ENCODE measurements at regions not wholly inside any gene's neighbourhood (a gene's known extent, or its start where the extent isn't known, plus 50 kb on each side); places are given as distances from the start of the nearest gene placed in this dataset.

DNA sequence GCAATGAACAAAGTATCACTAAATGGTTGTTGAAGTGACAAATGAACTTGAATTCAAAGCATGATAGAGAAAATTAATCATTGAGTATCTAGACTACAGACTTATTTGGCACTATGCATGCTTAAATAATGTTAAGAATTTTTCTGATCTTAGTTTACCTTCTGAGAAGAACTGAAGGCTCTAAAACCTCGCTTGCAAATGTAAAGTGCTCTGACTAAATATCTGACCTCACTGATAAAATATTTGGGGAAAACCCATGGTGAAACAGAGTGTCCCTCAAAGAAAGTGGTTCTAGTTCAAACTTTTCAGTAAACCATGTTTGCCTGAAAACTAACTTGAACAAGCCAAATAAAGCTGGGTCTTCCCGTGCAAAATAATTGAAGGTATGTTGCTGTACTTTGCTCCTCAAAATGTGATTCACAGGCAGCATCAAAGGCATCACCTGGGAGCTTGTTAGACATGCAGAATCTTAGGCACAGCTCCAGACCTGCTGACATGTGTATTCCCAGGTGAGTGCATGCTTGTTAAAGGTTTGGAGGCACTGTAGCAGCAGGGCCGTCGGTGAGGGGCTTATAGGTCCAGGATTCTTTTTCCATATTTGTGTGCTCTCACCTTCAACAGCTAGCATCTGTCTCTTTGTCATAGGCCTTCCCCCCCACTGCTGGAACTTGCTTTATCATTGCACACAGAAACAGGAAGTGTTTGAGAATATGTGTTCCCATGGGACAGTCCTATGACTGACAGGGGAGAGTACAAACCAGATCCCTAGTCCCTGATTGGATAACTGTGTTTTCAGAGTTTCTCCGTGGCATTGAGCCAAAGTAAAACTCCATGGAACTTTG lies 524.2 kb upstream of the LMCD1 start:
- DNase-seq (no peak), ATAC-seq (peak; percentile 52)
- no peak overlapping the region for H3K4me3 ChIP-seq
- no peaks in the 10 kb centered on the region for H3K4me1 ChIP-seq
- H3K9me3 ChIP-seq = no peaks in the 10 kb centered on the region
- TF ChIP-seq CTCF (IDR thresholded peaks at IDR 0.05) = no peak
- H3K36me3 ChIP-seq = no peaks in the 10 kb centered on the region
- no peak overlapping the region for H3K27ac ChIP-seq
- H3K27me3 ChIP-seq = no peaks in the 10 kb centered on the region
- intact Hi-C loops (cut with DNase I) = no loop called here

- H3K9me3 ChIP-seq = no peaks in the 10 kb centered on the region
- DNase-seq (no peak), ATAC-seq (peak; percentile 38)
- TF ChIP-seq CTCF (IDR thresholded peaks at IDR 0.05) = no peak
- no peaks in the 10 kb centered on the region for H3K4me1 ChIP-seq
- no peaks in the 10 kb centered on the region for H3K27me3 ChIP-seq
- H3K4me3 ChIP-seq = no peak overlapping the region
- intact Hi-C loops (cut with DNase I) = no loop called here
- no peak overlapping the region for H3K27ac ChIP-seq
- H3K36me3 ChIP-seq = no peaks in the 10 kb centered on the region
Measured at GRCh38 chr3:7978087-7978422, 523.6 kb upstream of the LMCD1 start.

DNA sequence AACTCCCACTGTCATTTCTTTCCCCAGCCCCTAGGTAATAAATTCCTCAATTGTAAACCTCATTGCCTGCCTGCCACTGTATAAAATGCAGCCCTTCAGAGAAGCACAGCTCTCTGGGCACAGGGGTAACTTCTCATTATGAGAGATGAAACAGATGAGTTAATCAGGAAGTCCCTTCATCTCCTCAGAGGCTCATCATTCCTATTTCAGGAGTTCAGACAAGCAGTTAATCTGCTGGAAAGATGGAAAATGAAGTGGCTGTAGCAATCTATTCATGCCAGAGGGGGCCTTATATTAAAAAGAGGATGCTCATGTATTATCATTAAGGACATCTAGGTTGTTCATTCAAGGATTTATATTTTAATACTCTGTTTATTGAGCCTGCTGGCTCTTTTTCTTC lies 519.5 kb upstream of the LMCD1 start:
- TF ChIP-seq CTCF (IDR thresholded peaks at IDR 0.05) = no peak
- intact Hi-C loops (cut with DNase I) = no loop called here

DNA sequence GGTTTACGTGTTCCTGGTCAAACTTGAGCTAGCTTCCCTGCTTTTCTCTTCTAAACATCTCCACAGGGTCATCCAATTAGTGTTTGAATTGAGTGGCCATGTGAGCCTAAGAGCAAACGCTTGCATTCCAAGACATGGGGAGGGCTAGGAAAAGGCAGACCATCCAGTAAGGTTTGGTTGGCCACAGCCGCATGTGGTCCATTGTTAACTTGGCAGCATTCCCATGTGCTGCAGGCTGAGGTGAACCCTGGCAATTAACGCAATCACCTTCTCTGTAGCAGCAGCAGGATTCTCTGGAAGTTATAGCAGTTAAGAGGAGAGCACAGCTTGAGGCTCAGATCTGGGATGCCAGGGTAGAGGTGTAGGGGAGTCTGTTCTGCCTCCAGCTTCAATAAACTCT lies 502.2 kb upstream of the LMCD1 start:
- Histone ChIP-seq H3K9me3 (no peaks in the 10 kb centered on the region), H3K27me3 (no peaks in the 10 kb centered on the region), H3K4me1 (no peaks in the 10 kb centered on the region), H3K4me3 (no peak overlapping the region), H3K27ac (no peak overlapping the region), H3K36me3 (no peaks in the 10 kb centered on the region)
- intact Hi-C loops (cut with DNase I) = no loop called here
- ATAC-seq = no peak
- DNase-seq = no peak
- no peak for TF ChIP-seq CTCF (IDR thresholded peaks at IDR 0.05)

More for the DNA sequence above, 519.5 kb upstream of the LMCD1 start:
- ATAC-seq = no peak
- no peak for DNase-seq
- Histone ChIP-seq H3K36me3 (no peaks in the 10 kb centered on the region), H3K4me1 (no peaks in the 10 kb centered on the region), H3K27me3 (no peaks in the 10 kb centered on the region), H3K27ac (no peak overlapping the region), H3K9me3 (no peaks in the 10 kb centered on the region), H3K4me3 (no peak overlapping the region)

GRCh38 chr3:8001307-8001706 lies 500.3 kb upstream of the LMCD1 start:
- intact Hi-C loops (cut with DNase I) = no loop called here
- Histone ChIP-seq H3K4me3 (no peak overlapping the region), H3K4me1 (no peaks in the 10 kb centered on the region), H3K9me3 (no peaks in the 10 kb centered on the region), H3K27ac (no peak overlapping the region), H3K27me3 (no peaks in the 10 kb centered on the region), H3K36me3 (no peaks in the 10 kb centered on the region)
- TF ChIP-seq CTCF (IDR thresholded peaks at IDR 0.05) = no peak
- no peak for DNase-seq
- ATAC-seq = no peak

DNA sequence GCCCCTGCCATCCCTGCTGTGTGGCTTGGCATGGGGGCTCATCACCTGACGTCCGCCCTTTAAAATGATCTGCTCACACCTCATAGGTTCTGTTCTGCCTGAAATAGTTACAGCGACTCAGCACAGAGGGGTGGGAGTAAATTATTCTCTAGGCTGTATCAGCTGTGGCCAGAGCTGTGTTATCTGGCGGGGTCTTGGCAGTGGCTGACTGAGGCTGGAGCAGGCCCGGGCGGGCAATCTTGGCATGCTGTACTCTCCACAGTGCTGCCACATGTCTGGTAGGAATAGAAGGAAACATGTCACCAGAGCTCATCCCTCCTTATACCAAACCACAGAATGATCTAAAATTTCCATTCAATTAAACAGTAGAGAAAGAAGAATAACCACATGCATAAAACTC lies 499.9 kb upstream of the LMCD1 start:
- no peak for ATAC-seq
- no peak for DNase-seq
- Histone ChIP-seq H3K9me3 (no peaks in the 10 kb centered on the region), H3K4me1 (no peaks in the 10 kb centered on the region), H3K27me3 (no peaks in the 10 kb centered on the region), H3K27ac (no peak overlapping the region), H3K36me3 (no peaks in the 10 kb centered on the region), H3K4me3 (no peak overlapping the region)
- intact Hi-C loops (cut with DNase I) = no loop called here
- TF ChIP-seq CTCF (IDR thresholded peaks at IDR 0.05) = no peak

All from upper lobe of right lung (tissue), 1 donor.